K562 (cell line): ENCODE measurements at regions not wholly inside any gene's neighbourhood (a gene's known extent, or its start where the extent isn't known, plus 50 kb on each side); places are given as distances from the start of the nearest gene placed in this dataset.

ENCODE experiments used
- EP300 ChIP-seq: IDR thresholded peaks from 2 replicates; pipeline ENCODE4 v1.6.1; 2012; ENCODE audit warnings: low read length, improper control_type of control experiment
- EZH2 ChIP-seq: IDR thresholded peaks from 2 replicates; pipeline ENCODE4 v1.6.1; 2012; ENCODE audit warnings: low read depth, mild to moderate bottlenecking, inconsistent platforms, low read length, borderline replicate concordance
- HOMEZ ChIP-seq: fragments of 250-450 bp; sonication (Bioruptor Pico); IDR thresholded peaks from 2 replicates; pipeline ENCODE4 v1.4.0; 2020; ENCODE audit warnings: mild to moderate bottlenecking, moderate library complexity
- POLR2A ChIP-seq: fragments of 450-650 bp; conservative IDR thresholded peaks from 2 replicates; pipeline ENCODE4 v1.6.1; 2016
- RAD21 ChIP-seq, 2 experiments: fragments of 250-450 bp in 1 of 2; fragments of 450-650 bp in 1 of 2; sonication (Bioruptor Pico) in 1 of 2; formaldehyde crosslinking in 1 of 2; IDR thresholded peaks in 1 of 2; conservative IDR thresholded peaks in 1 of 2; 2 replicates each; pipeline versions ENCODE4 v1.4.0 to v1.8.0; 2020 to 2022; ENCODE audit warnings: mild to moderate bottlenecking in 2 of 2, moderate library complexity in 1 of 2
- REST ChIP-seq, 2 experiments: fragments of 450-650 bp; formaldehyde crosslinking in 1 of 2; IDR thresholded peaks; 2 replicates each; pipeline versions ENCODE4 v1.4.0 to v1.6.1; 2014 to 2020; ENCODE audit warnings: mild to moderate bottlenecking in 2 of 2, borderline replicate concordance in 1 of 2, low read depth in 1 of 2
- TF ChIP-seq, protein P1 (sequence below): fragments of 250-450 bp; sonication (Bioruptor Pico); IDR thresholded peaks from 2 replicates; pipeline ENCODE4 v1.5.0; 2021

- TF ChIP-seq, protein P1, sequence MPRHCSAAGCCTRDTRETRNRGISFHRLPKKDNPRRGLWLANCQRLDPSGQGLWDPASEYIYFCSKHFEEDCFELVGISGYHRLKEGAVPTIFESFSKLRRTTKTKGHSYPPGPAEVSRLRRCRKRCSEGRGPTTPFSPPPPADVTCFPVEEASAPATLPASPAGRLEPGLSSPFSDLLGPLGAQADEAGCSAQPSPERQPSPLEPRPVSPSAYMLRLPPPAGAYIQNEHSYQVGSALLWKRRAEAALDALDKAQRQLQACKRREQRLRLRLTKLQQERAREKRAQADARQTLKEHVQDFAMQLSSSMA, result no peak
- TF ChIP-seq EP300 (no peak), EZH2 (no peak), HOMEZ (no peak), REST (IDR thresholded peaks at IDR 0.05; ENCODE audit: borderline replicate concordance) (no peak), REST (CRISPR knock-in tag; IDR thresholded peaks at IDR 0.05; ENCODE audit: low read depth) (no peak), POLR2A (no peak), RAD21 (CRISPR knock-in tag; conservative IDR thresholded peaks at IDR 0.05 in 1 of 2, IDR thresholded peaks at IDR 0.05 in 1 of 2) (no peak)
Measured at GRCh38 chr6:9083108-9083507, 647.8 kb upstream of the SLC35B3 start.
